Thyroid gland (tissue), 4 donors: ENCODE measurements at regions not wholly inside any gene's neighbourhood (a gene's known extent, or its start where the extent isn't known, plus 50 kb on each side); places are given as distances from the start of the nearest gene placed in this dataset.

Experiments
- POLR2A ChIP-seq, 2 donors: fragments of 450-650 bp; IDR thresholded peaks; one replicate each; pipeline ENCODE4 v1.6.1; 2017; ENCODE audit warnings: antibody characterized with exemption in 2 of 2, mild to moderate bottlenecking in 2 of 2, moderate library complexity in 1 of 2
- TF ChIP-seq, protein P1 (sequence below), 6 experiments: fragments of 200-600 bp in 3 of 6; fragments of 450-650 bp in 3 of 6; sonication (generic) in 3 of 6; IDR thresholded peaks; one replicate each; pipeline ENCODE4 v1.5.1; 2016 to 2019; ENCODE audit warnings: antibody characterized with exemption in 6 of 6, mild to moderate bottlenecking in 2 of 6, inconsistent platforms in 1 of 6, moderate library complexity in 1 of 6

DNA sequence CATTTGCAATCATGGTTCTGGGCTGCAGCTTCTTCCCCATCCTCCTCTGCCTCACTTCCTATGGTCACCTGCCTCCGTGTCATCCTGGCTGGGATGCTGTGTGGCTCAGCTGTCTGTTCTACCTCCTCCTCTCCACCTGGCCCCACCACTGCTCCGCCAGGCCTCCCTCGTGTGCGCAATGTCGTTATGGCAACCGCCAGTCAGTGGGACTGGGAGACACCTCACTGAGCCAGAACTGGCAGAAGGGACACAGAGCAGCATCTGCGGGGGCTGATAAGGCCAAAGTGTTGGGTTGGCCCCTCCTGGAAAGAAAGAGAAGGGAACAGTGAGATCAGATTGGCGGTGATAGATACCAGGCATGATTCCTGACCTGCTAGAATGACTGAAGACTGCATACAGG is 527.5 kb downstream of the INHBA start:
- no peak for TF ChIP-seq POLR2A (IDR thresholded peaks at IDR 0.05)
- TF ChIP-seq, protein P1, sequence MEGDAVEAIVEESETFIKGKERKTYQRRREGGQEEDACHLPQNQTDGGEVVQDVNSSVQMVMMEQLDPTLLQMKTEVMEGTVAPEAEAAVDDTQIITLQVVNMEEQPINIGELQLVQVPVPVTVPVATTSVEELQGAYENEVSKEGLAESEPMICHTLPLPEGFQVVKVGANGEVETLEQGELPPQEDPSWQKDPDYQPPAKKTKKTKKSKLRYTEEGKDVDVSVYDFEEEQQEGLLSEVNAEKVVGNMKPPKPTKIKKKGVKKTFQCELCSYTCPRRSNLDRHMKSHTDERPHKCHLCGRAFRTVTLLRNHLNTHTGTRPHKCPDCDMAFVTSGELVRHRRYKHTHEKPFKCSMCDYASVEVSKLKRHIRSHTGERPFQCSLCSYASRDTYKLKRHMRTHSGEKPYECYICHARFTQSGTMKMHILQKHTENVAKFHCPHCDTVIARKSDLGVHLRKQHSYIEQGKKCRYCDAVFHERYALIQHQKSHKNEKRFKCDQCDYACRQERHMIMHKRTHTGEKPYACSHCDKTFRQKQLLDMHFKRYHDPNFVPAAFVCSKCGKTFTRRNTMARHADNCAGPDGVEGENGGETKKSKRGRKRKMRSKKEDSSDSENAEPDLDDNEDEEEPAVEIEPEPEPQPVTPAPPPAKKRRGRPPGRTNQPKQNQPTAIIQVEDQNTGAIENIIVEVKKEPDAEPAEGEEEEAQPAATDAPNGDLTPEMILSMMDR (IDR thresholded peaks at IDR 0.05) = no peak
